Liver (tissue), 8 donors: ENCODE measurements at regions not wholly inside any gene's neighbourhood (a gene's known extent, or its start where the extent isn't known, plus 50 kb on each side); places are given as distances from the start of the nearest gene placed in this dataset.

Experiments used
- DNase-seq: peaks from one replicate; pipeline ENCODE4 v3.0.0-alpha.2; 2017; ENCODE audit warnings: low spot score
- H3K27ac ChIP-seq, 2 donors: one replicate each; pipeline ENCODE4 v1.7.0; 2013; ENCODE audit warnings: inconsistent platforms in 2 of 2, low read length in 2 of 2, control low read depth in 1 of 2, low read depth in 1 of 2, mild to moderate bottlenecking in 1 of 2
- H3K27me3 ChIP-seq, 4 donors: one replicate each; pipeline versions ENCODE4 v1.6.1 to v1.7.0; 2013; ENCODE audit warnings: low read length in 3 of 4, inconsistent platforms in 1 of 4, mild to moderate bottlenecking in 1 of 4, moderate library complexity in 1 of 4; ENCODE audit not compliant: control insufficient read depth in 4 of 4, insufficient read depth in 4 of 4
- H3K36me3 ChIP-seq, 4 donors: one replicate each; pipeline versions ENCODE4 v1.6.1 to v1.7.0; 2013; ENCODE audit warnings: low read length in 3 of 4, mild to moderate bottlenecking in 3 of 4, low read depth in 1 of 4, moderate library complexity in 1 of 4; ENCODE audit not compliant: control insufficient read depth in 4 of 4, insufficient read depth in 3 of 4
- H3K4me1 ChIP-seq, 4 donors: one replicate each; pipeline versions ENCODE4 v1.6.1 to v1.7.0; 2013; ENCODE audit warnings: low read length in 3 of 4, mild to moderate bottlenecking in 3 of 4, moderate library complexity in 1 of 4; ENCODE audit not compliant: control insufficient read depth in 4 of 4, insufficient read depth in 4 of 4
- H3K4me3 ChIP-seq, 3 donors: one replicate each; pipeline versions ENCODE4 v1.6.1 to v1.7.0; 2013; ENCODE audit warnings: low read length in 3 of 3, control low read depth in 1 of 3, low read depth in 1 of 3, mild to moderate bottlenecking in 1 of 3
- H3K9ac ChIP-seq, 2 donors: one replicate each; pipeline ENCODE4 v1.7.0; 2013; ENCODE audit warnings: low read length in 2 of 2, mild to moderate bottlenecking in 2 of 2, moderate library complexity in 2 of 2, control low read depth in 1 of 2, low read depth in 1 of 2
- H3K9me3 ChIP-seq, 4 donors: one replicate each; pipeline versions ENCODE4 v1.6.1 to v1.7.0; 2013; ENCODE audit warnings: low read length in 3 of 4; ENCODE audit not compliant: control insufficient read depth in 4 of 4
- EGR1 ChIP-seq, 2 donors: IDR thresholded peaks; 2 replicates each; pipeline ENCODE4 v1.6.1; 2016 to 2018; ENCODE audit warnings: antibody characterized with exemption in 2 of 2, low read depth in 2 of 2
- FOXA1 ChIP-seq: IDR thresholded peaks from 2 replicates; pipeline ENCODE4 v1.6.1; 2016; ENCODE audit warnings: antibody characterized with exemption
- FOXA2 ChIP-seq: IDR thresholded peaks from 2 replicates; pipeline ENCODE4 v1.6.1; 2016; ENCODE audit warnings: antibody characterized with exemption
- GABPA ChIP-seq, 2 donors: IDR thresholded peaks in 1 of 2; conservative IDR thresholded peaks in 1 of 2; 2 replicates each; pipeline ENCODE4 v1.6.1; 2016; ENCODE audit warnings: antibody characterized with exemption in 2 of 2, mild to moderate bottlenecking in 1 of 2, moderate library complexity in 1 of 2
- HNF4A ChIP-seq, 2 donors: conservative IDR thresholded peaks; 2 replicates each; pipeline ENCODE4 v1.6.1; 2016; ENCODE audit warnings: antibody characterized with exemption in 2 of 2, mild to moderate bottlenecking in 2 of 2
- HNF4G ChIP-seq: IDR thresholded peaks from 2 replicates; pipeline ENCODE4 v1.6.1; 2016; ENCODE audit warnings: antibody characterized with exemption
- JUND ChIP-seq, 2 donors: IDR thresholded peaks; 2 replicates each; pipeline ENCODE4 v1.6.1; 2016; ENCODE audit warnings: antibody characterized with exemption in 2 of 2
- NR2F2 ChIP-seq: IDR thresholded peaks from 2 replicates; pipeline ENCODE4 v1.6.1; 2016; ENCODE audit warnings: antibody characterized with exemption
- RAD21 ChIP-seq, 2 donors: IDR thresholded peaks; 2 replicates each; pipeline ENCODE4 v1.6.1; 2016; ENCODE audit warnings: antibody characterized with exemption in 2 of 2, mild to moderate bottlenecking in 2 of 2
- RXRA ChIP-seq, 2 donors: IDR thresholded peaks; 2 replicates each; pipeline ENCODE4 v1.6.1; 2017 to 2018; ENCODE audit warnings: antibody characterized with exemption in 2 of 2, mild to moderate bottlenecking in 1 of 2
- SP1 ChIP-seq: IDR thresholded peaks from 2 replicates; pipeline ENCODE4 v1.6.1; 2018; ENCODE audit warnings: antibody characterized with exemption, mild to moderate bottlenecking
- TAF1 ChIP-seq: conservative IDR thresholded peaks from 2 replicates; pipeline ENCODE4 v1.6.1; 2016; ENCODE audit warnings: antibody characterized with exemption, mild to moderate bottlenecking
- YY1 ChIP-seq: IDR thresholded peaks from 2 replicates; pipeline ENCODE4 v1.6.1; 2016; ENCODE audit warnings: antibody characterized with exemption, mild to moderate bottlenecking
- WGBS: extraction: QIAGEN DNeasy Blood & Tissue Kit; methylation state at CpG from one replicate; pipeline ENCODE4 v1.1.7; 2013; 5-methylcytosine and 5-hydroxymethylcytosine counted together
- TF ChIP-seq, protein P1 (sequence below): fragments of 150-350 bp; IDR thresholded peaks from 2 replicates; pipeline ENCODE4 v1.5.1; 2017; ENCODE audit warnings: improper control_type of control experiment, low read depth, low read length; ENCODE audit not compliant: missing input control
- TF ChIP-seq, protein P2 (sequence below): IDR thresholded peaks from 2 replicates; pipeline ENCODE4 v1.6.1; 2016; ENCODE audit warnings: antibody characterized with exemption
- TF ChIP-seq, protein P3 (sequence below): IDR thresholded peaks from 2 replicates; pipeline ENCODE4 v1.6.1; 2016; ENCODE audit warnings: antibody characterized with exemption, mild to moderate bottlenecking
- TF ChIP-seq, protein P4 (sequence below): IDR thresholded peaks from 2 replicates; pipeline ENCODE4 v1.6.1; 2016; ENCODE audit warnings: antibody characterized with exemption
- TF ChIP-seq, protein P5 (sequence below): IDR thresholded peaks from 2 replicates; pipeline ENCODE4 v1.6.1; 2016; ENCODE audit warnings: antibody characterized with exemption
- donor health status: healthy.
- donor health status: healthy.
- donor health status: healthy.
- donor health status: healthy.
- donor health status: healthy.

DNA sequence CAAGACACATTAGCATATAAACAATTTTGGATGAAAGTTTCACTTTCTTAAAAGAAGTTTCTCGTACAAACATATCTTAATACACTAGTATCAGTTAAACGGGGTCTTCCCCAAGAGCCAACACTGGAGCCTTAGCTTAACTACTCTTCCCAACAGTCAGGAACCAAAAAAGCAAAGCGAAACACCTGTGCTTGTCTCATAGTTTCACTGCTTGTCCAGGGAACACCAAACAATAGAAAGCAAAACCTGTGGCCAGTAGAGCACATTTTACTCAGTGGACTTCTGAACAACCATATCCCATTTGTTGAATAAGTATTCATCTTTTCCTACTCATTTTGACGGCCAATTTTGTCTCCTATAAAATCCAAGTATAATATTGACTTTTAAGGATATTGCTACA lies 391.4 kb downstream of the ELAVL2 start:
- H3K9me3 ChIP-seq, result no peaks in the 10 kb centered on the region
- H3K27ac ChIP-seq, result peak overlapping the region; percentile 73 to 75
- no peak for TF ChIP-seq HNF4A (conservative IDR thresholded peaks at IDR 0.05)
- no peak for TF ChIP-seq FOXA1
- TF ChIP-seq GABPA (IDR thresholded peaks at IDR 0.05 in 1 of 2, conservative IDR thresholded peaks at IDR 0.05 in 1 of 2), result no peak
- peak in 1 of 2 donors; percentile 18 for TF ChIP-seq RAD21 (IDR thresholded peaks at IDR 0.05)
- peak; percentile 41 for TF ChIP-seq YY1
- TF ChIP-seq, protein P1, sequence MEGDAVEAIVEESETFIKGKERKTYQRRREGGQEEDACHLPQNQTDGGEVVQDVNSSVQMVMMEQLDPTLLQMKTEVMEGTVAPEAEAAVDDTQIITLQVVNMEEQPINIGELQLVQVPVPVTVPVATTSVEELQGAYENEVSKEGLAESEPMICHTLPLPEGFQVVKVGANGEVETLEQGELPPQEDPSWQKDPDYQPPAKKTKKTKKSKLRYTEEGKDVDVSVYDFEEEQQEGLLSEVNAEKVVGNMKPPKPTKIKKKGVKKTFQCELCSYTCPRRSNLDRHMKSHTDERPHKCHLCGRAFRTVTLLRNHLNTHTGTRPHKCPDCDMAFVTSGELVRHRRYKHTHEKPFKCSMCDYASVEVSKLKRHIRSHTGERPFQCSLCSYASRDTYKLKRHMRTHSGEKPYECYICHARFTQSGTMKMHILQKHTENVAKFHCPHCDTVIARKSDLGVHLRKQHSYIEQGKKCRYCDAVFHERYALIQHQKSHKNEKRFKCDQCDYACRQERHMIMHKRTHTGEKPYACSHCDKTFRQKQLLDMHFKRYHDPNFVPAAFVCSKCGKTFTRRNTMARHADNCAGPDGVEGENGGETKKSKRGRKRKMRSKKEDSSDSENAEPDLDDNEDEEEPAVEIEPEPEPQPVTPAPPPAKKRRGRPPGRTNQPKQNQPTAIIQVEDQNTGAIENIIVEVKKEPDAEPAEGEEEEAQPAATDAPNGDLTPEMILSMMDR, result no peak
- peak; percentile 38 for TF ChIP-seq TAF1
- TF ChIP-seq, protein P2, sequence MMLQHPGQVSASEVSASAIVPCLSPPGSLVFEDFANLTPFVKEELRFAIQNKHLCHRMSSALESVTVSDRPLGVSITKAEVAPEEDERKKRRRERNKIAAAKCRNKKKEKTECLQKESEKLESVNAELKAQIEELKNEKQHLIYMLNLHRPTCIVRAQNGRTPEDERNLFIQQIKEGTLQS, result no peak
- no peak for TF ChIP-seq NR2F2
- H3K9ac ChIP-seq, result peak overlapping the region in 1 of 2 donors; percentile 36
- H3K4me1 ChIP-seq, result peaks cover 1 to 46% (median 11%) of the 10 kb centered on the region in 4 donors
- peak overlapping the region; percentile 22 to 38 (median 35) for H3K4me3 ChIP-seq
- WGBS, result 32% methylated on average over 4 of the region's 4 CpGs
- H3K27me3 ChIP-seq, result no peaks in the 10 kb centered on the region
- no peaks in the 10 kb centered on the region for H3K36me3 ChIP-seq
- DNase-seq, result no peak

DNA sequence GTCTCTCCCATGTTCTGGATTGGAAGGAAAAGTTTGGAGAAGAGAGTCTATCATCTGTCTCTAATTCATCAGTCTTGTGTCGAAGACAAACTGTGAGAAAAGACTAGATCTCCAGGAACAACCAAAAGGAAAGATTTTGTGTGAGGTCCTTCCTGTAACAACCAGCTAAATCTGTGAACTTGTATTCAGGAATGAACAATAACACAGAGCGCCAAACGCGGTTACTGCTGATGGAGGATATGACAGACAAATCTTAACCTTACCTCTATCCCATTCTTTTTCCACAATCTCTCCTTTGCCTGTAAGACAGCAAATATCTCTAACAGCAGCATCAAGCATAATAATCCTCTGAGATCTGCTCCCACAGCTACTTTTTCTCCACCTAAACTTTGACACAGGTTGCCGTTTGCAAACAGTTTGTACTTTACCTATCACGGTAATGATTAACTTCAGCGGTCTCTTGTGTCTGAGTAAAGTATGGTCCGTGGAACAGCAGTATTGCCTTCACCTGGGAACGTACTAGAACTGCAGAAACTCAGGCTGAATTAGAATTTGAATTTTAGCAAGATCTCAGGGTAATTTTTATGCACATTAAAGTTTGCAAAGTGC lies 387.6 kb downstream of the ELAVL2 start:
- no peaks in the 10 kb centered on the region for H3K27me3 ChIP-seq
- H3K27ac ChIP-seq, result peak overlapping the region; percentile 57 to 67
- TF ChIP-seq NR2F2 (no peak), RXRA (IDR thresholded peaks at IDR 0.05) (peak; percentile 42 to 63), GABPA (IDR thresholded peaks at IDR 0.05 in 1 of 2, conservative IDR thresholded peaks at IDR 0.05 in 1 of 2) (no peak), EGR1 (IDR thresholded peaks at IDR 0.05; ENCODE audit: low read depth in 2 of 2) (no peak), YY1 (peak; percentile 78), JUND (IDR thresholded peaks at IDR 0.05) (peak in 1 of 2 donors; percentile 33), HNF4G (no peak), RAD21 (IDR thresholded peaks at IDR 0.05) (peak; percentile 62 to 69), FOXA2 (no peak), SP1 (peak; percentile 73), TAF1 (peak; percentile 75), FOXA1 (no peak), HNF4A (conservative IDR thresholded peaks at IDR 0.05) (peak; percentile 68 to 73)
- TF ChIP-seq, protein P2, result no peak
- TF ChIP-seq, protein P3, sequence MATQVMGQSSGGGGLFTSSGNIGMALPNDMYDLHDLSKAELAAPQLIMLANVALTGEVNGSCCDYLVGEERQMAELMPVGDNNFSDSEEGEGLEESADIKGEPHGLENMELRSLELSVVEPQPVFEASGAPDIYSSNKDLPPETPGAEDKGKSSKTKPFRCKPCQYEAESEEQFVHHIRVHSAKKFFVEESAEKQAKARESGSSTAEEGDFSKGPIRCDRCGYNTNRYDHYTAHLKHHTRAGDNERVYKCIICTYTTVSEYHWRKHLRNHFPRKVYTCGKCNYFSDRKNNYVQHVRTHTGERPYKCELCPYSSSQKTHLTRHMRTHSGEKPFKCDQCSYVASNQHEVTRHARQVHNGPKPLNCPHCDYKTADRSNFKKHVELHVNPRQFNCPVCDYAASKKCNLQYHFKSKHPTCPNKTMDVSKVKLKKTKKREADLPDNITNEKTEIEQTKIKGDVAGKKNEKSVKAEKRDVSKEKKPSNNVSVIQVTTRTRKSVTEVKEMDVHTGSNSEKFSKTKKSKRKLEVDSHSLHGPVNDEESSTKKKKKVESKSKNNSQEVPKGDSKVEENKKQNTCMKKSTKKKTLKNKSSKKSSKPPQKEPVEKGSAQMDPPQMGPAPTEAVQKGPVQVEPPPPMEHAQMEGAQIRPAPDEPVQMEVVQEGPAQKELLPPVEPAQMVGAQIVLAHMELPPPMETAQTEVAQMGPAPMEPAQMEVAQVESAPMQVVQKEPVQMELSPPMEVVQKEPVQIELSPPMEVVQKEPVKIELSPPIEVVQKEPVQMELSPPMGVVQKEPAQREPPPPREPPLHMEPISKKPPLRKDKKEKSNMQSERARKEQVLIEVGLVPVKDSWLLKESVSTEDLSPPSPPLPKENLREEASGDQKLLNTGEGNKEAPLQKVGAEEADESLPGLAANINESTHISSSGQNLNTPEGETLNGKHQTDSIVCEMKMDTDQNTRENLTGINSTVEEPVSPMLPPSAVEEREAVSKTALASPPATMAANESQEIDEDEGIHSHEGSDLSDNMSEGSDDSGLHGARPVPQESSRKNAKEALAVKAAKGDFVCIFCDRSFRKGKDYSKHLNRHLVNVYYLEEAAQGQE, result peak; percentile 82
- TF ChIP-seq, protein P1, result peak; percentile 19
- TF ChIP-seq, protein P4, sequence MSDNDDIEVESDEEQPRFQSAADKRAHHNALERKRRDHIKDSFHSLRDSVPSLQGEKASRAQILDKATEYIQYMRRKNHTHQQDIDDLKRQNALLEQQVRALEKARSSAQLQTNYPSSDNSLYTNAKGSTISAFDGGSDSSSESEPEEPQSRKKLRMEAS, result no peak
- TF ChIP-seq, protein P5, sequence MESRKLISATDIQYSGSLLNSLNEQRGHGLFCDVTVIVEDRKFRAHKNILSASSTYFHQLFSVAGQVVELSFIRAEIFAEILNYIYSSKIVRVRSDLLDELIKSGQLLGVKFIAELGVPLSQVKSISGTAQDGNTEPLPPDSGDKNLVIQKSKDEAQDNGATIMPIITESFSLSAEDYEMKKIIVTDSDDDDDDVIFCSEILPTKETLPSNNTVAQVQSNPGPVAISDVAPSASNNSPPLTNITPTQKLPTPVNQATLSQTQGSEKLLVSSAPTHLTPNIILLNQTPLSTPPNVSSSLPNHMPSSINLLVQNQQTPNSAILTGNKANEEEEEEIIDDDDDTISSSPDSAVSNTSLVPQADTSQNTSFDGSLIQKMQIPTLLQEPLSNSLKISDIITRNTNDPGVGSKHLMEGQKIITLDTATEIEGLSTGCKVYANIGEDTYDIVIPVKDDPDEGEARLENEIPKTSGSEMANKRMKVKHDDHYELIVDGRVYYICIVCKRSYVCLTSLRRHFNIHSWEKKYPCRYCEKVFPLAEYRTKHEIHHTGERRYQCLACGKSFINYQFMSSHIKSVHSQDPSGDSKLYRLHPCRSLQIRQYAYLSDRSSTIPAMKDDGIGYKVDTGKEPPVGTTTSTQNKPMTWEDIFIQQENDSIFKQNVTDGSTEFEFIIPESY, result no peak
- DNase-seq, result no peak
- WGBS, result 33% methylated on average over 9 of the region's 9 CpGs
- peaks cover 0 to 27% (median 14%) of the 10 kb centered on the region in 4 donors for H3K4me1 ChIP-seq
- peak overlapping the region; percentile 54 to 73 (median 64) for H3K4me3 ChIP-seq
- H3K36me3 ChIP-seq, result no peaks in the 10 kb centered on the region
- H3K9ac ChIP-seq, result peak overlapping the region; percentile 52 to 57
- H3K9me3 ChIP-seq, result no peaks in the 10 kb centered on the region
